ENCODE measurements at regions not wholly inside any gene's neighbourhood (a gene's known extent, or its start where the extent isn't known, plus 50 kb on each side); places are given as distances from the start of the nearest gene placed in this dataset.

- Mint-ChIP-seq H3K27me3 (ENCODE audit: low read depth) (peaks cover 8% of the 10 kb centered on the region), H3K4me1 (ENCODE audit: low read depth) (no peaks in the 10 kb centered on the region), H3K27ac (no peak overlapping the region), H3K4me3 (no peak overlapping the region), H3K36me3 (ENCODE audit: low read depth) (no peaks in the 10 kb centered on the region), H3K9me3 (ENCODE audit: insufficient read depth) (no peaks in the 10 kb centered on the region)
- ATAC-seq = no peak
- CTCF ChIA-PET = no interaction called here
- no peak for DNase-seq
- POLR2A ChIA-PET = no interaction called here
Measured at GRCh38 chr2:121818546-121818945, 63.1 kb downstream of the TSN start.

- ChIA-PET CTCF (interaction anchor here (0.8 kb wide), 1 partner anchor 9 kb away, joined by 3 read pairs; no protein-coding TSS in a partner anchor), POLR2A (no interaction called here)
- ATAC-seq (no peak), DNase-seq (no peak)
- Mint-ChIP-seq H3K9me3 (ENCODE audit: insufficient read depth) (no peaks in the 10 kb centered on the region), H3K27me3 (ENCODE audit: low read depth) (peaks cover 8% of the 10 kb centered on the region), H3K4me1 (ENCODE audit: low read depth) (no peaks in the 10 kb centered on the region), H3K36me3 (ENCODE audit: low read depth) (no peaks in the 10 kb centered on the region), H3K27ac (no peak overlapping the region), H3K4me3 (no peak overlapping the region)
Measured at GRCh38 chr2:121819846-121820245, 64.4 kb downstream of the TSN start.

- H3K4me1 Mint-ChIP-seq (ENCODE audit: low read depth) = no peaks in the 10 kb centered on the region
- CTCF ChIA-PET = no interaction called here
- no peaks in the 10 kb centered on the region for H3K36me3 Mint-ChIP-seq (ENCODE audit: low read depth)
- H3K27ac Mint-ChIP-seq = no peak overlapping the region
- H3K4me3 Mint-ChIP-seq = no peak overlapping the region
- no peak for ATAC-seq
- POLR2A ChIA-PET = no interaction called here
- DNase-seq = no peak
- H3K9me3 Mint-ChIP-seq (ENCODE audit: insufficient read depth) = no peaks in the 10 kb centered on the region
- H3K27me3 Mint-ChIP-seq (ENCODE audit: low read depth) = peaks cover 8% of the 10 kb centered on the region
Measured at GRCh38 chr2:121821476-121822158, 66.2 kb downstream of the TSN start.

DNA sequence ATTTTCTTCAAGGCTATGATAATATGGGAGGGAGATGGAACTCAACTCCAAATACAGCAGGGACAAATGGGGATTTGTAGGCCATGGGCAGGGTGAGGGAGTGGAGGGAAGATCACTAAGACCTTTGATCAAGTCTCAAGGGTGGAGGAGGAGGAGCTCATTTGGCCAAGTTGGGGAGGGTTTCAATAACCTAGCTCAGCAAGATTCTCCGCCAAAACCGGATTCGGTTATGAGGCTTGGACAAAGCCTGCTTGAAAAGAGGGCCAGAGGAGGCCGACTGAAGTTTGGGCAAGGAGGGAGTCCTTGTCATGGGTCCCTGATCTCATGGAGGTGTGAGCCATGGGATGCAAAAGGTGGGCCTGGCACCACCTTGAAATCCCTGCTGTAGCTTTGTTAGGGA lies 68.8 kb downstream of the TSN start:
- CTCF ChIA-PET = no interaction called here
- no peak for ATAC-seq
- no peak overlapping the region for H3K4me3 Mint-ChIP-seq

DNA sequence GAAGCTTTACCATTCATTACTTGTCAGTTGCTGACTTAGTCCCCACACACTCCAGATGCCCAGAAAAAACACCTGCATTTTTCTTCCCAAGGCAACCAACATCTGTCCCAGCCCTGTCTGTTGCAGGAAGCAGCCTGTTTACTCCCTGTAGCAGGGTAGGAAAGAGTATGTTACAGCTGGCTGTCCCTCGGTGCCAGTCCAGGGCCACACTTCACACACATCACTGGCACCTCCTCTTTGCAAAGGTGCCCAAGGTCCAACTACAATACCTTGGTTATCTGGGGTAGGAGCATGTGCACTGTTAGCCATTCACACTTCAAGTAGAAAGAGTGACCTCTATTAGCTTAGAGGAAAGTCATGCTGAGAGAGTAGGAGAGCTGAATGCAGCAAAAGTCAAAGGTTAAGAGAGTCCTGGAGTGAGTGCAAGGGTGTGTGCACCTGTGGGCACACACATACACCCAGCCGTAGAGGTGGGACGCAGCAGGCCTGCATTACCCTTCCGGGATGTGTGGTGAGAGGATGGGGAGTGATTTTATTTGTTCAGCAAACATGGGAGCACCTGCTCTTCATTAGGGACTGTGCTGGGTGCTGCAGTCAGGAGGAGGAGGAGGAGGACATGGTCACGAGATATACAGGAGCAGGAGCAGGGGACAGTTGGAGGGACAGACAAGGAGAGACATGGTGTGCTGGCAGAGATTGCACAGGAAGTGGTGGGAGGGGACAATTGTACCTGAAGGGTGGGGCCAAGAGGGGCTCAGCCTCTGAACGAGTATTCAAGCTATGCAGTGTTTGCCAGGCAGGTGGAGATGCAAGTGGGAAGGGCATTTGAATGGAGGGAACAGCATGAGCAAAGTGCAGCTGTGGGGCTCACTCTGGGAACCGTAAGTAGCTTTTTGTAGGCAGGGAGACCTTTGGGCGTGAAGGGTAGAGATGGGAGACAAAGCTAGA lies 69.8 kb downstream of the TSN start:
- ATAC-seq (no peak), DNase-seq (no peak)
- ChIA-PET POLR2A (no interaction called here), CTCF (interaction anchor here (0.9 kb wide), 1 partner anchor 14 kb away, joined by 3 read pairs; no protein-coding TSS in a partner anchor)
- peaks cover 2% of the 10 kb centered on the region for H3K27me3 Mint-ChIP-seq (ENCODE audit: low read depth)
- H3K4me1 Mint-ChIP-seq (ENCODE audit: low read depth) = no peaks in the 10 kb centered on the region
- no peak overlapping the region for H3K4me3 Mint-ChIP-seq
- no peaks in the 10 kb centered on the region for H3K36me3 Mint-ChIP-seq (ENCODE audit: low read depth)
- H3K27ac Mint-ChIP-seq = no peak overlapping the region
- H3K9me3 Mint-ChIP-seq (ENCODE audit: insufficient read depth) = no peaks in the 10 kb centered on the region

More for the DNA sequence above, 68.8 kb downstream of the TSN start:
- POLR2A ChIA-PET = no interaction called here
- Mint-ChIP-seq H3K27me3 (ENCODE audit: low read depth) (peaks cover 6% of the 10 kb centered on the region), H3K36me3 (ENCODE audit: low read depth) (no peaks in the 10 kb centered on the region), H3K27ac (no peak overlapping the region), H3K9me3 (ENCODE audit: insufficient read depth) (no peaks in the 10 kb centered on the region), H3K4me1 (ENCODE audit: low read depth) (no peaks in the 10 kb centered on the region)
- DNase-seq = no peak

DNA sequence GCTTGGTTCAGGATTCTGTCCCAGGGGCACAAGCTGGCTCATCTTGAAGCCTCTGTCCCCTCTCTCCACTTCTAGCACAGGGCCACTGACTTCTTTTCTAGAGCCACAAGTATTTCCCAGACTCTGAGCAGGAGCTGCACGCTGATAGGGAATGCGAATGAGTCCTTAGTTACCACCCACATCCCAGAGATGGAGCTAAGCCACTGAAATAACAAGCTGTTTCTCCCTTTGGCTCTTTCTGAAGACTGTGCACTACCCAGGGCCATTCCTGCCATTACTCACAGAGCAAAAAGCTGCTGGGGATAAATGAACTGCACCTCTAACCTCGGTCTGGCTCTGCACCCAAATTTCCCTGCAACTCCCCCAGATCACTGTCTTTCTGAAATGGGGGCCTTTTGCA lies 70.6 kb downstream of the TSN start:
- no peak overlapping the region for H3K27ac Mint-ChIP-seq
- no peak overlapping the region for H3K4me3 Mint-ChIP-seq
- H3K9me3 Mint-ChIP-seq (ENCODE audit: insufficient read depth) = no peaks in the 10 kb centered on the region
- H3K27me3 Mint-ChIP-seq (ENCODE audit: low read depth) = peaks cover 2% of the 10 kb centered on the region
- ATAC-seq (no peak), DNase-seq (no peak)
- POLR2A ChIA-PET = no interaction called here
- CTCF ChIA-PET = interaction anchor here (0.9 kb wide), 1 partner anchor 14 kb away, joined by 3 read pairs; no protein-coding TSS in a partner anchor
- H3K4me1 Mint-ChIP-seq (ENCODE audit: low read depth) = no peaks in the 10 kb centered on the region
- H3K36me3 Mint-ChIP-seq (ENCODE audit: low read depth) = no peaks in the 10 kb centered on the region

DNA sequence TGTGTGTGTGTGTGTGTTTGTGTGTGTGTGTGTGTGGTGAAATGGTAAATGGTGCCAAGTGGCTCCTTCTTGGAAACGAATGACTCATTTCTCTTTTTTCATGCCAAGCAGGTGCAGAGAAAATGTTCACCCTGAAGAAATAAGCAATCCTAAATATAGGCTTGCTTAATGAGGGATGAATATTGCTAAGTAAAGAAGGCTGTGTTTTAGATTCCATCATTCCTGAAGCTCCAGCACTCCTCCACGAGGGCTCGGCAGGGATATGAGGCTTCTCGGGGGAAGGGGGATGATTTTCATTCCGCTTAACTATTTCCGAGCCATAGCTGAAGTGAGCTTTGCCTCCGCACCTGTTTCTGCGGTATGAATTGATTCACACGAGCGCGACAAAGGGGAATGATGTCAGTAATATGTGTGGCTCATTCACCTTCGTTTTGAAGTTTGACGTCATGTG lies 72.9 kb downstream of the TSN start:
- no peaks in the 10 kb centered on the region for H3K9me3 Mint-ChIP-seq (ENCODE audit: insufficient read depth)
- ATAC-seq (no peak), DNase-seq (no peak)
- no peak overlapping the region for H3K4me3 Mint-ChIP-seq
- peaks cover 2% of the 10 kb centered on the region for H3K27me3 Mint-ChIP-seq (ENCODE audit: low read depth)
- H3K4me1 Mint-ChIP-seq (ENCODE audit: low read depth) = no peaks in the 10 kb centered on the region
- ChIA-PET CTCF (no interaction called here), POLR2A (no interaction called here)
- H3K27ac Mint-ChIP-seq = no peak overlapping the region
- H3K36me3 Mint-ChIP-seq (ENCODE audit: low read depth) = no peaks in the 10 kb centered on the region

- Mint-ChIP-seq H3K4me3 (no peak overlapping the region), H3K27ac (no peak overlapping the region), H3K4me1 (ENCODE audit: low read depth) (no peaks in the 10 kb centered on the region), H3K36me3 (ENCODE audit: low read depth) (no peaks in the 10 kb centered on the region), H3K27me3 (ENCODE audit: low read depth) (peaks cover 5% of the 10 kb centered on the region), H3K9me3 (ENCODE audit: insufficient read depth) (no peaks in the 10 kb centered on the region)
- no peak for DNase-seq
- ATAC-seq = no peak
- CTCF ChIA-PET = no interaction called here
- POLR2A ChIA-PET = no interaction called here
Measured at GRCh38 chr2:121830809-121831208, 75.4 kb downstream of the TSN start.

GRCh38 chr2:121831841-121832240 lies 76.4 kb downstream of the TSN start:
- POLR2A ChIA-PET = no interaction called here
- Mint-ChIP-seq H3K4me1 (ENCODE audit: low read depth) (no peaks in the 10 kb centered on the region), H3K27ac (no peak overlapping the region), H3K36me3 (ENCODE audit: low read depth) (no peaks in the 10 kb centered on the region), H3K27me3 (ENCODE audit: low read depth) (peaks cover 7% of the 10 kb centered on the region), H3K9me3 (ENCODE audit: insufficient read depth) (no peaks in the 10 kb centered on the region), H3K4me3 (no peak overlapping the region)
- DNase-seq (no peak), ATAC-seq (no peak)
- CTCF ChIA-PET = no interaction called here

GRCh38 chr2:121832412-121833357 lies 77.2 kb downstream of the TSN start:
- CTCF ChIA-PET = interaction anchor here (0.6 kb wide), 1 partner anchor 907 kb away, joined by 3 read pairs; no protein-coding TSS in a partner anchor
- no peaks in the 10 kb centered on the region for H3K36me3 Mint-ChIP-seq (ENCODE audit: low read depth)
- DNase-seq (no peak), ATAC-seq (no peak)
- no peaks in the 10 kb centered on the region for H3K4me1 Mint-ChIP-seq (ENCODE audit: low read depth)
- POLR2A ChIA-PET = no interaction called here
- peaks cover 9% of the 10 kb centered on the region for H3K27me3 Mint-ChIP-seq (ENCODE audit: low read depth)
- no peak overlapping the region for H3K4me3 Mint-ChIP-seq
- no peak overlapping the region for H3K27ac Mint-ChIP-seq
- no peaks in the 10 kb centered on the region for H3K9me3 Mint-ChIP-seq (ENCODE audit: insufficient read depth)

- CTCF ChIA-PET = interaction anchor here (0.6 kb wide), 1 partner anchor 907 kb away, joined by 3 read pairs; no protein-coding TSS in a partner anchor
- no peaks in the 10 kb centered on the region for H3K36me3 Mint-ChIP-seq (ENCODE audit: low read depth)
- H3K4me1 Mint-ChIP-seq (ENCODE audit: low read depth) = no peaks in the 10 kb centered on the region
- DNase-seq (no peak), ATAC-seq (no peak)
- H3K4me3 Mint-ChIP-seq = no peak overlapping the region
- H3K27ac Mint-ChIP-seq = no peak overlapping the region
- POLR2A ChIA-PET = no interaction called here
- no peaks in the 10 kb centered on the region for H3K9me3 Mint-ChIP-seq (ENCODE audit: insufficient read depth)
- H3K27me3 Mint-ChIP-seq (ENCODE audit: low read depth) = peaks cover 7% of the 10 kb centered on the region
Measured at GRCh38 chr2:121833358-121833723, 77.9 kb downstream of the TSN start.

All from activated CD8-positive, alpha-beta T cell treated with anti-CD3 and anti-CD28 coated beads, Interleukin-2, amount 10 ng/mL, durations not matched to agents 7 days and 5 days (primary cell).